ENCODE measurements at regions not wholly inside any gene's neighbourhood (a gene's known extent, or its start where the extent isn't known, plus 50 kb on each side); places are given as distances from the start of the nearest gene placed in this dataset.

DNA sequence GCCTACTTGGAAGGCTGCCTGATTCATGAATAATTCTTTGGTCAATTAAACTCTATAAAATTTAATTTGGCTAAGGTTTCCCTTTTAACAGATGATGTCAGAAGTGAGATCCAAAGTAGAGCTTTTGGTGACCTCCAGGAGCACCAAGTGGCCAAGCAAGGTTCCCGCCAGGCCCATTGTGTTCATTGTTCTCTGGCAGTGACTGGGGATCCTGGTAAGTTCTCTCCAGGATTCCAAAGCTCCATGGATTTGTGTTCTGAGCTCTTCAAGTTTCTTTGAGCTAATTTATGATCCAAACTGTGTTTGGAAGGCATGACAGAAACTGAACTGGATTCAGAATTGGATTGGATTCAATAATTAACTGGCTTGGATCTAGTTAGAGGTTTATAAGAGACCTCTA, 72.0 kb upstream of the ALDH1L1 start:
- H3K4me1 ChIP-seq (ENCODE audit: insufficient read depth) = no peaks in the 10 kb centered on the region
- no peak for TF ChIP-seq EZH2phosphoT487 (IDR thresholded peaks at IDR 0.05; ENCODE audit: insufficient read depth, low read depth)
- no peak for TF ChIP-seq EZH2 (IDR thresholded peaks at IDR 0.05; ENCODE audit: insufficient read depth, poor library complexity, severe bottlenecking)
- DNase-seq = no peak

DNA sequence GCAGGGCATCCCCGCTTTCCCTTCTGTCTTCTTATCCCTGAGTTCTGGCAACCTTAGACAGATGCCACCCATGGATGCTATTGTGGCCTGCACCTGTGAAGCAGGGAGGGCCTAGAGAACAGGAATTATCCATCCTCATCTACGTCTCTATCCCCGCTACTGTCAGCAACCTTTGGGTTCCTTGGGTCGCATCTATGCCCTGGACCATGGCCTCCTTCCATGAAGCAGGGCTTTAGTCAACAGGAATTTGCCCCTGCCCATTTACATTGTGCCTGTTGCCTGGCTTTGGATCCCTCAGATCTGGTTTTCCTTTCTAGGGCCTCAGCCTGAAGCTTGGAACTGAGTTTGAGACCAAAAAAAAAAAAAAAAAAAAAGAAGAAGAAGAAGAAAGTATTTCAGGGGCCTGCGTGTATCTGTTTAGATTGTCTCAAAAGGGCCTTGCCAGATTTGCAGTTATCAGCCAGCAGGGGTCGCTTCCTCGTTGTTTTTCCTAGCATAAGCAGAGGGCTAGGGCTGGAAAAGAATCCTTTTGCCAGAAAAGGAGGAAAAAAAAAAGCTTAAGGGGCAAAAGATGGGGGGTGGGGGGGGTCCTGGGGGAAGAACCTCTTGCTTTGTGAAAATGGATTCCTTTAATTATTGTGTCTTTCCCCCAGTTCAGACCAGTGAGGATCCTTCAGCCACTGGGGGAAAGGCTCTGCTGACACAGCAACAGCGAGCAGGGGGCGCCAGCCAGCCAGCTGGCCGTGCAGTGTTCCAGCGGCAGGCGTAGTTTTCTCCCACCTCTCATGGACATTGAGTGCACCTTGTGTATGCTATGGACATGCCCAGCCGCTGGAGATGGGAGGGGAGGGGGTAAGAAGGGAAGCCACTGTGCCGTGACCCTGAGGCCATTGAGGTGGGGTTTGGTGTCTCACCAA, 65.7 kb upstream of the ALDH1L1 start:
- H3K27ac ChIP-seq = no peak overlapping the region
- no peaks in the 10 kb centered on the region for H3K9me3 ChIP-seq (ENCODE audit: low read depth)
- H4K20me1 ChIP-seq (ENCODE audit: insufficient read depth) = no peaks in the 10 kb centered on the region
- TF ChIP-seq EZH2 (IDR thresholded peaks at IDR 0.05; ENCODE audit: insufficient read depth, poor library complexity, severe bottlenecking) = no peak
- no peak for TF ChIP-seq EZH2phosphoT487 (IDR thresholded peaks at IDR 0.05; ENCODE audit: insufficient read depth, low read depth)
- peak; percentile 75 for DNase-seq
- H3K4me3 ChIP-seq = no peak overlapping the region
- H3K4me2 ChIP-seq (ENCODE audit: unreplicated experiment) = no peak overlapping the region
- 35 to 37% methylated on average over 14 of the region's 14 CpGs for WGBS, 2 experiments (ENCODE audit: low coverage in 1 of 2, low lambda C conversion rate in 2 of 2, missing lambda C conversion rate in 2 of 2)
- no peaks in the 10 kb centered on the region for H3K36me3 ChIP-seq (ENCODE audit: low read depth)
- H2AFZ ChIP-seq = no peak overlapping the region
- no peak overlapping the region for H3K9ac ChIP-seq
- peaks cover 20% of the 10 kb centered on the region for H3K27me3 ChIP-seq (replicated peaks; ENCODE audit: insufficient read depth)
- H3K9me2 ChIP-seq (ENCODE audit: insufficient read depth) = no peaks in the 10 kb centered on the region
- no peaks in the 10 kb centered on the region for H3F3A ChIP-seq (ENCODE audit: insufficient read depth)
- in situ Hi-C loops (cut with MboI) = loop anchor here (10.0 kb wide), 1 partner anchor 149 kb away; the partner anchor contains the start of gene CFAP100
- no peaks in the 10 kb centered on the region for H3K79me2 ChIP-seq (ENCODE audit: insufficient read depth)
- no peaks in the 10 kb centered on the region for H3K4me1 ChIP-seq (ENCODE audit: insufficient read depth)

More for the DNA sequence above, 72.0 kb upstream of the ALDH1L1 start:
- Histone ChIP-seq H3K79me2 (ENCODE audit: insufficient read depth) (no peaks in the 10 kb centered on the region), H3K36me3 (ENCODE audit: low read depth) (no peaks in the 10 kb centered on the region), H3K27me3 (replicated peaks; ENCODE audit: insufficient read depth) (no peaks in the 10 kb centered on the region), H2AFZ (no peak overlapping the region), H4K20me1 (ENCODE audit: insufficient read depth) (no peaks in the 10 kb centered on the region), H3K9me2 (ENCODE audit: insufficient read depth) (no peaks in the 10 kb centered on the region), H3K9ac (no peak overlapping the region), H3K4me2 (ENCODE audit: unreplicated experiment) (no peak overlapping the region), H3K27ac (no peak overlapping the region), H3F3A (ENCODE audit: insufficient read depth) (no peaks in the 10 kb centered on the region), H3K4me3 (no peak overlapping the region), H3K9me3 (ENCODE audit: low read depth) (no peaks in the 10 kb centered on the region)
- in situ Hi-C loops (cut with MboI) = no loop called here
- WGBS, 2 experiments (ENCODE audit: low coverage in 1 of 2, low lambda C conversion rate in 2 of 2, missing lambda C conversion rate in 2 of 2) = 43 to 53% methylated on average over 1 of the region's 1 CpG

Measured in GM23248 (cell line).